ENCODE measurements at regions not wholly inside any gene's neighbourhood (a gene's known extent, or its start where the extent isn't known, plus 50 kb on each side); places are given as distances from the start of the nearest gene placed in this dataset.

GRCh38 chr3:80351201-80351600, 583.4 kb upstream of the ROBO1 start (continued):
- TF ChIP-seq FOXP4 (CRISPR knock-in tag; IDR thresholded peaks at IDR 0.05; ENCODE audit: borderline replicate concordance) = no peak
- TF ChIP-seq NFYB (IDR thresholded peaks at IDR 0.05; ENCODE audit: extremely low read depth, insufficient read length) = no peak
- no peak for TF ChIP-seq CREBBP (IDR thresholded peaks at IDR 0.05; ENCODE audit: low read depth, low read length)
- TF ChIP-seq ZNF212 (CRISPR knock-in tag; IDR thresholded peaks at IDR 0.05) = no peak
- no peak for TF ChIP-seq MCM5 (IDR thresholded peaks at IDR 0.05; ENCODE audit: low read depth)

- Histone ChIP-seq H3K4me3 (no peak overlapping the region), H2AFZ (ENCODE audit: low read depth, low read length) (no peak overlapping the region), H3K4me1 (replicated peaks in 1 of 2; ENCODE audit: control insufficient read depth in 2 of 2, insufficient read depth in 2 of 2, low read length in 2 of 2) (no peaks in the 10 kb centered on the region), H4K20me1 (replicated peaks; ENCODE audit: control insufficient read depth, insufficient read depth, low read length) (no peaks in the 10 kb centered on the region), H3K9me1 (ENCODE audit: control insufficient read depth, insufficient read depth, low read length) (no peaks in the 10 kb centered on the region), H3K36me3 (ENCODE audit: control insufficient read depth, insufficient read depth, low read length) (no peaks in the 10 kb centered on the region), H3K9ac (ENCODE audit: insufficient read depth in 1 of 2, low read depth in 2 of 2, low read length in 2 of 2) (no peak overlapping the region), H3K9me3 (replicated peaks; ENCODE audit: control insufficient read depth, insufficient read depth, low read depth, low read length) (no peaks in the 10 kb centered on the region), H3K79me2 (ENCODE audit: control insufficient read depth, insufficient read depth, low read length) (no peaks in the 10 kb centered on the region), H3K27ac (ENCODE audit: extremely low read depth, low read depth, low read length) (no peak overlapping the region), H3K4me2 (ENCODE audit: insufficient read depth, low read length) (no peak overlapping the region), H3K27me3 (ENCODE audit: control insufficient read depth in 2 of 2, insufficient read depth in 2 of 2, low read length in 2 of 2) (no peaks in the 10 kb centered on the region)
- no TSS peak for BruUV-seq (replicated peaks)
- DNase-seq (ENCODE audit: extremely low read depth in 1 of 4, low spot score in 3 of 4) = no peak
- 2% methylated on average over 4 of the region's 4 CpGs for WGBS (ENCODE audit: insufficient coverage, low coverage, missing lambda C conversion rate)
- in situ Hi-C loops (cut with MboI) = no loop called here
- no peak for ATAC-seq
- intact Hi-C loops (cut with micrococcal nuclease) = no loop called here
- ChIA-PET POLR2A (no interaction called here), CTCF (ENCODE audit: low intra/inter-chr PET ratio) (no interaction called here)
- no peak for TF ChIP-seq KLF6 (CRISPR knock-in tag; IDR thresholded peaks at IDR 0.05; ENCODE audit: borderline replicate concordance)
- no peak for TF ChIP-seq RNF2 (IDR thresholded peaks at IDR 0.05)
- no peak for FAIRE-seq
These were observed 583.0 kb upstream of the ROBO1 start for GRCh38 chr3:80350771-80351170.

Data from K562 (cell line).